Suprapubic skin (tissue), 3 donors: ENCODE measurements at regions not wholly inside any gene's neighbourhood (a gene's known extent, or its start where the extent isn't known, plus 50 kb on each side); places are given as distances from the start of the nearest gene placed in this dataset.

Experiments used
- CTCF ChIP-seq, 2 donors: fragments of 200-600 bp in 1 of 2; fragments of 450-650 bp in 1 of 2; sonication (generic) in 1 of 2; IDR thresholded peaks; one replicate each; pipeline ENCODE4 v1.5.1; 2016 to 2019; ENCODE audit warnings: antibody characterized with exemption in 2 of 2, mild to moderate bottlenecking in 1 of 2, moderate library complexity in 1 of 2
- POLR2A ChIP-seq, 2 donors: fragments of 450-650 bp; IDR thresholded peaks; one replicate each; pipeline ENCODE4 v1.6.1; 2017; ENCODE audit warnings: antibody characterized with exemption in 2 of 2, mild to moderate bottlenecking in 2 of 2, moderate library complexity in 2 of 2

- TF ChIP-seq CTCF (IDR thresholded peaks at IDR 0.05) (no peak), POLR2A (IDR thresholded peaks at IDR 0.05) (no peak)
Observed at GRCh38 chr5:87015901-87016300, 251.8 kb upstream of the RASA1 start.
